K562 (cell line): ENCODE measurements at regions not wholly inside any gene's neighbourhood (a gene's known extent, or its start where the extent isn't known, plus 50 kb on each side); places are given as distances from the start of the nearest gene placed in this dataset.

ENCODE experiments used
- CTCF ChIP-seq, 3 experiments: IDR thresholded peaks in 2 of 3; conservative IDR thresholded peaks in 1 of 3; 2 replicates each; pipeline ENCODE4 v1.5.1; 2011 to 2012; ENCODE audit warnings: low read length in 3 of 3, mild to moderate bottlenecking in 3 of 3, control low read depth in 2 of 3, improper control_type of control experiment in 1 of 3, inconsistent platforms in 1 of 3, low read depth in 1 of 3, mixed read lengths in 1 of 3, moderate library complexity in 1 of 3; ENCODE audit not compliant: insufficient read depth in 2 of 3
- EP300 ChIP-seq: IDR thresholded peaks from 2 replicates; pipeline ENCODE4 v1.6.1; 2012; ENCODE audit warnings: low read length, improper control_type of control experiment
- EZH2 ChIP-seq: IDR thresholded peaks from 2 replicates; pipeline ENCODE4 v1.6.1; 2012; ENCODE audit warnings: low read depth, mild to moderate bottlenecking, inconsistent platforms, low read length, borderline replicate concordance
- HCFC1 ChIP-seq: IDR thresholded peaks from 2 replicates; pipeline ENCODE4 v1.6.1; 2012; ENCODE audit warnings: low read depth, low read length, improper control_type of control experiment
- MAFK ChIP-seq: IDR thresholded peaks from 2 replicates; pipeline ENCODE4 v1.6.1; 2011; ENCODE audit warnings: low read length, improper control_type of control experiment
- NCOA2 ChIP-seq, 2 experiments: fragments of 450-650 bp; IDR thresholded peaks; 2 replicates each; pipeline ENCODE4 v1.6.1; 2018; ENCODE audit warnings: mild to moderate bottlenecking in 2 of 2, moderate library complexity in 1 of 2; ENCODE audit not compliant: partially characterized antibody in 2 of 2
- SP1 ChIP-seq: sonication (generic); formaldehyde crosslinking; IDR thresholded peaks from 2 replicates; pipeline ENCODE4 v1.8.1; 2022; ENCODE audit warnings: mild to moderate bottlenecking, missing genetic modification reagents
- TARDBP ChIP-seq: fragments of 450-650 bp; IDR thresholded peaks from 2 replicates; pipeline ENCODE4 v1.6.1; 2016
- ZNF764 ChIP-seq: fragments of 250-450 bp; sonication (Bioruptor Pico); IDR thresholded peaks from 2 replicates; pipeline ENCODE4 v1.4.0; 2020; ENCODE audit warnings: low read depth, mild to moderate bottlenecking, moderate library complexity

- no peak for TF ChIP-seq MAFK
- no peak for TF ChIP-seq ZNF764
- no peak for TF ChIP-seq CTCF (IDR thresholded peaks at IDR 0.05 in 2 of 3, conservative IDR thresholded peaks at IDR 0.05 in 1 of 3; ENCODE audit: insufficient read depth in 2 of 3, low read depth in 1 of 3, low read length in 3 of 3)
- TF ChIP-seq TARDBP = no peak
- no peak for TF ChIP-seq EP300
- no peak for TF ChIP-seq EZH2
- no peak for TF ChIP-seq SP1 (CRISPR knock-in tag)
- TF ChIP-seq NCOA2 (IDR thresholded peaks at IDR 0.05; ENCODE audit: partially characterized antibody in 2 of 2) = no peak
- TF ChIP-seq HCFC1 = no peak
Measured at GRCh38 chr7:93750986-93751385, 139.6 kb downstream of the TFPI2 start.
